ENCODE measurements at regions not wholly inside any gene's neighbourhood (a gene's known extent, or its start where the extent isn't known, plus 50 kb on each side); places are given as distances from the start of the nearest gene placed in this dataset.
"Not testable (repeated sequence)": the region's sequence is repeated elsewhere in the genome, so short reads cannot be mapped to it uniquely, and the experiment has no call there.

DNA sequence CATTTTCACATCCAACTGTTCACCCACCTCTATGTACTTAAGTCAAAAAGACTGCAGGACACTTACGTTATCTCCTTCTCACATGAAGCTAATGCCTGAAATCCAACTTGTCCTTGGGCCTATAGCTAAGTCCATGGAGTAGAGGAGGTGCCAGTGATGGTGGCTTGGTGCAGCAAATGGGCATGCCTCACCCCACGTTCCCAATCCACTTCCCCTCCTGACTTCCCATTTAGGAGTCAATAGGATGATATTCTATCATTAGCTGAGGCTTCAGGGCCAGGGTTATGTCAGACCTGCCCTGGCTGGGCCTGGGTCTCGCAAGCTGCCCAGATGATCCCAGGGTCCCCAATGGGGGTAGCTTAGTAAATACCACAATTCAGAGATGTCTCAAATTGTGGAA is 410.4 kb downstream of the MAFB start:
- Mint-ChIP-seq H3K27ac (no peak overlapping the region), H3K4me1 (ENCODE audit: low read depth) (peaks cover 9% of the 10 kb centered on the region)
- DNase-seq (ENCODE audit: low spot score, unreplicated experiment) = no peak

GRCh38 chr20:40276301-40276700 is 412.7 kb downstream of the MAFB start:
- H3K27me3 Mint-ChIP-seq = peaks cover 70% of the 10 kb centered on the region
- H3K4me3 Mint-ChIP-seq (ENCODE audit: low read depth) = no peak overlapping the region
- no peak for TF ChIP-seq CTCF (IDR thresholded peaks at IDR 0.05; ENCODE audit: unreplicated experiment)
- H3K9me3 Mint-ChIP-seq (ENCODE audit: low read depth) = no peaks in the 10 kb centered on the region
- no peak overlapping the region for H3K27ac Mint-ChIP-seq
- peaks cover 9% of the 10 kb centered on the region for H3K4me1 Mint-ChIP-seq (ENCODE audit: low read depth)
- H3K36me3 Mint-ChIP-seq (ENCODE audit: insufficient read depth) = no peaks in the 10 kb centered on the region
- no peak for DNase-seq (ENCODE audit: low spot score, unreplicated experiment)

More for the DNA sequence above, 410.4 kb downstream of the MAFB start:
- H3K9me3 Mint-ChIP-seq (ENCODE audit: low read depth) = no peaks in the 10 kb centered on the region
- TF ChIP-seq CTCF (IDR thresholded peaks at IDR 0.05; ENCODE audit: unreplicated experiment) = no peak
- H3K36me3 Mint-ChIP-seq (ENCODE audit: insufficient read depth) = no peaks in the 10 kb centered on the region
- no peak overlapping the region for H3K4me3 Mint-ChIP-seq (ENCODE audit: low read depth)
- H3K27me3 Mint-ChIP-seq = peaks cover 47% of the 10 kb centered on the region

DNA sequence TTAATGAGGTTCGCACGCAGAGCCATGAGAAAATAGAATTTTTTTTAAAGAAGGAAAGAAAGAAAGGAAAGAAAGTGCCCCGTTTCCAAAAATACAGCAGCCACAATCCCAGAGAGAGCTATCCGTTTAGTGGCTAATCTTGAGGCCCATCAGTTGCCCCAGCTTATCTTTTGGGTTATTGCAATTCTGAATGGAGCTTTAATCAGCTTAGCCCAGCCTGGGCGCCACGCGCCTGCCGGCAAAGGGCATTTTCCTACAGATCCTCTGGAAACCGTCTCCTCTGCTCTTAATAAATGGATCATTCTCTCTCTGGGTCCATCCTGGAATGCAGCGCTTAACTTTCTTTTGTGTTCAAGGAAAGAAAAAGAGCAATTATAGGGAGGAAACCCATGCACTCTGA is 413.3 kb downstream of the MAFB start:
- no peak for DNase-seq (ENCODE audit: low spot score, unreplicated experiment)
- H3K4me3 Mint-ChIP-seq (ENCODE audit: low read depth) = no peak overlapping the region
- H3K27me3 Mint-ChIP-seq = peaks cover 74% of the 10 kb centered on the region
- H3K9me3 Mint-ChIP-seq (ENCODE audit: low read depth) = no peaks in the 10 kb centered on the region
- H3K36me3 Mint-ChIP-seq (ENCODE audit: insufficient read depth) = no peaks in the 10 kb centered on the region
- peaks cover 9% of the 10 kb centered on the region for H3K4me1 Mint-ChIP-seq (ENCODE audit: low read depth)
- TF ChIP-seq CTCF (IDR thresholded peaks at IDR 0.05; ENCODE audit: unreplicated experiment) = no peak
- H3K27ac Mint-ChIP-seq = no peak overlapping the region

DNA sequence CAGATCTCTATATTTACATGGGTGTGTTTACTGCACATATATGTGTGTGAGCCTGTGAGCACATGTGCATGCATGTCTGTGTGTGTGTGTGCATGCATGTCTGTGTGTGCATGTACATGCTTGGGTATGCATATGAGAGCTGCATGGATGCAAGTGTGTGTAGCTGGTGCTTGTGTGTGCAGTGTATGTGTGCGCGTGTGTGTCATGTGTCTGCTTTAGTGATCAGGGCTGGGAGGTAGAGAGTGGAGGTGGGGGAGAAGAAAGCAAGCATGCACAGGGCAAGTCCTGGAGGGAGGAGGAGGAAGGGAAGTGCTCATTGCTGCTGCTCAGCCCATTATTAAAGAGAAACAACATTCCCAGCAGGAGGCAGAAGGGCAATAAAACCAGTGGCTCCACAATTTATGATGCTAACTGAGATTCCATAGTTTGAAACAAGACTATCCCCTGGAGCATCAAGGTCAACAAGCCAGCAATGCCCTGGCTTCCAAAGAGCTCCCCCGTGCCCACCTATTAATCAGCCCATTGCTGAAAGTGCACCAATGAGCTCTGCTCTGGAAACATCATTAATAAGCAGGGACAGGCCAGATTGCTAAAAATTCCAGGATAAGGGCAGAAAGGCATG is 414.0 kb downstream of the MAFB start:
- Mint-ChIP-seq H3K9me3 (ENCODE audit: low read depth) (no peaks in the 10 kb centered on the region), H3K27ac (no peak overlapping the region), H3K4me3 (ENCODE audit: low read depth) (no peak overlapping the region), H3K27me3 (peaks cover 78% of the 10 kb centered on the region), H3K36me3 (ENCODE audit: insufficient read depth) (no peaks in the 10 kb centered on the region), H3K4me1 (ENCODE audit: low read depth) (peaks cover 9% of the 10 kb centered on the region)
- DNase-seq (ENCODE audit: low spot score, unreplicated experiment) = no peak
- TF ChIP-seq CTCF (IDR thresholded peaks at IDR 0.05; ENCODE audit: unreplicated experiment) = no peak

DNA sequence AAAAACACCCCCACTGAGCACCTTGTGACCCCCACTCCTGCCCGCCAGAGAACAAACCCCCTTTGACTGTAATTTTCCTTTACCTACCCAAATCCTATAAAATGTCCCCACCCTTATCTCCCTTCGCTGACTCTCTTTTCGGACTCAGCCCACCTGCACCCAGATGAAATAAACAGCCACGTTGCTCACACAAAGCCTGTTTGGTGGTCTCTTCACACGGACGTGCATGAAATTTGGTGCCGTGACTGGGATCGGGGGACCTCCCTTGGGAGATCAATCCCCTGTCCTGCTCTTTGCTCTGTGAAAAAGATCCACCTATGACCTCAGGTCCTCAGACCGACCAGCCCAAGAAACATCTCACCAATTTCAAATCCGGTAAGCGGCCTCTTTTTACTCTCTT is 419.8 kb downstream of the MAFB start:
- H3K27ac Mint-ChIP-seq; H3K9me3 Mint-ChIP-seq (ENCODE audit: low read depth); H3K4me1 Mint-ChIP-seq (ENCODE audit: low read depth); H3K4me3 Mint-ChIP-seq (ENCODE audit: low read depth); H3K36me3 Mint-ChIP-seq (ENCODE audit: insufficient read depth); DNase-seq (ENCODE audit: low spot score, unreplicated experiment): not testable (repeated sequence)
- peaks cover 77% of the 10 kb centered on the region for H3K27me3 Mint-ChIP-seq

DNA sequence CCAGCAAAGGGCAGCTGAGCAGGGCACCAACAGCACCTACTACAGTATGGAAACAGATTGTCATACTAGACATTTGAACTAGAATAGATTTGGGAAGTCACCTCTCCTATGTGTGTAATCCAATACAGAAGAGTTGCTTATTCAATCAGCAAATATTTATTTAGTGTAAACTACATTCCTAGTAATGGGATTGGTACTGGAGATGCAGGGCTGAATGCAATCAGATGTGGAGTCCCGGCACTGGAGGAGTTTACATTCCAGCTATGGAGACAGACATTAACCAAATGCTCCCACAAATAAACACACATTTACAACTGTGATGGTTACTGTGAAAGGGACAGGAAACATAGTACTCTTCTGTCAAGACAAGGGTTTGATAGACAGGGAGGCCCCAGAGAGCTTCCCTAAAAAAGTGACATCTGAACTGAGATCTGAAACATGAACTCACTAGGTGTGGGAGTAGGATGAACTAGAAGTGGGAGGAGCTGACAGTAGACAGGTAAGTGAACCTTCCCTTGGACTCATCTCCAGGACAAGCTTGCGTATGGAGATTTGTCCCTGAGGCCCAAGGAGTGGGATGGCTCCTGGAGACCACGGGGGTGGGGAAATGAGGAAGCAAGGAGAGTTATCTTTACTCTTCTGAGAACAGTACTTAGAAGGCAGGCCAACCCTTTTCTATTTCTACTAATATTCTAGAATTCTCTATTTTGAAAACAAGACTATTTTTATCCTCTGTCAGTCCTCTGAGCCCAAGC is 420.5 kb downstream of the MAFB start:
- Mint-ChIP-seq H3K27ac (no peak overlapping the region), H3K36me3 (ENCODE audit: insufficient read depth) (no peaks in the 10 kb centered on the region), H3K9me3 (ENCODE audit: low read depth) (no peaks in the 10 kb centered on the region), H3K4me3 (ENCODE audit: low read depth) (no peak overlapping the region), H3K27me3 (peaks cover 71% of the 10 kb centered on the region), H3K4me1 (ENCODE audit: low read depth) (no peaks in the 10 kb centered on the region)
- no peak for DNase-seq (ENCODE audit: low spot score, unreplicated experiment)
- TF ChIP-seq CTCF (IDR thresholded peaks at IDR 0.05; ENCODE audit: unreplicated experiment) = no peak

Data from progenitor cell of endocrine pancreas (in vitro differentiated cells).